Colonic mucosa (tissue), 4 donors: ENCODE measurements at regions not wholly inside any gene's neighbourhood (a gene's known extent, or its start where the extent isn't known, plus 50 kb on each side); places are given as distances from the start of the nearest gene placed in this dataset.

Experiments
- DNase-seq: peaks from one replicate; pipeline ENCODE4 v3.0.0-alpha.2; 2020
- H3K27ac ChIP-seq: fragments of 200-600 bp; one replicate; pipeline ENCODE4 v1.8.0; 2021
- H3K27me3 ChIP-seq: fragments of 200-600 bp; one replicate; pipeline ENCODE4 v1.8.0; 2021
- H3K36me3 ChIP-seq: fragments of 200-600 bp; one replicate; pipeline ENCODE4 v1.8.0; 2021
- H3K4me1 ChIP-seq: fragments of 200-600 bp; one replicate; pipeline ENCODE4 v1.8.0; 2021; ENCODE audit warnings: mild to moderate bottlenecking
- H3K4me3 ChIP-seq: fragments of 200-600 bp; one replicate; pipeline ENCODE4 v1.8.0; 2021
- H3K9ac ChIP-seq, 2 donors: one replicate each; pipeline ENCODE4 v1.7.0; 2013; ENCODE audit warnings: control low read depth in 2 of 2, low read depth in 2 of 2, low read length in 2 of 2
- H3K9me3 ChIP-seq: fragments of 200-600 bp; one replicate; pipeline ENCODE4 v1.8.0; 2021
- intact Hi-C: fragments of 100-400 bp; cut with DNase I; formaldehyde crosslinking; loops from one replicate; pipeline ENCODE4 v1.14.1; 2022
- TF ChIP-seq, protein P1 (sequence below): fragments of 200-600 bp; IDR thresholded peaks from one replicate; pipeline ENCODE4 v1.8.0; 2022; ENCODE audit warnings: antibody characterized with exemption, mild to moderate bottlenecking
- donor health status: healthy.
- donor health status: DM: no; HTN: no; CAD: no.
- donor health status: DM: no; HTN: no; CAD: no.

DNA sequence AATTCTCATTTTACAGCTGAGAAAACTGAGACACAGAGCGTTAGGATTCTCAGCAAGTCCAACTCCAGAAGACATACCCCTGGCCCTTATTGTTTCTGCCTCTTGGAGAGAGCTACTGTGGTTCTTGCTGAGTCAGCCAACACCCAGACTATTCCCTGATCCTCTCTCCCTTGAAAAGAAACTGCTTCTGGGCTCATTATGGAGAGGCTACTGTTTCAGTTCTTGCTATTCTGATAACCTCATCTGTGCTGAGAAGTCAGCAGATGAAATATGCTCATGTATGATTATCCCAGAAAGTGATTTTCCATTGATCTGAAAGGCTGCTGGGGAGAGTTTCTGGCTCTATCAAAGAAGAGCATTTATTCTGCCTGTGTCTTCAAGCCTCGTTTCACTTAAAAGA lies 455.6 kb upstream of the COBL start:
- H3K4me3 ChIP-seq: no peak overlapping the region
- H3K27me3 ChIP-seq: no peaks in the 10 kb centered on the region
- H3K36me3 ChIP-seq: no peaks in the 10 kb centered on the region
- H3K4me1 ChIP-seq: no peaks in the 10 kb centered on the region
- intact Hi-C loops: no loop called here
- no peak overlapping the region for H3K27ac ChIP-seq
- DNase-seq: no peak
- TF ChIP-seq, protein P1, sequence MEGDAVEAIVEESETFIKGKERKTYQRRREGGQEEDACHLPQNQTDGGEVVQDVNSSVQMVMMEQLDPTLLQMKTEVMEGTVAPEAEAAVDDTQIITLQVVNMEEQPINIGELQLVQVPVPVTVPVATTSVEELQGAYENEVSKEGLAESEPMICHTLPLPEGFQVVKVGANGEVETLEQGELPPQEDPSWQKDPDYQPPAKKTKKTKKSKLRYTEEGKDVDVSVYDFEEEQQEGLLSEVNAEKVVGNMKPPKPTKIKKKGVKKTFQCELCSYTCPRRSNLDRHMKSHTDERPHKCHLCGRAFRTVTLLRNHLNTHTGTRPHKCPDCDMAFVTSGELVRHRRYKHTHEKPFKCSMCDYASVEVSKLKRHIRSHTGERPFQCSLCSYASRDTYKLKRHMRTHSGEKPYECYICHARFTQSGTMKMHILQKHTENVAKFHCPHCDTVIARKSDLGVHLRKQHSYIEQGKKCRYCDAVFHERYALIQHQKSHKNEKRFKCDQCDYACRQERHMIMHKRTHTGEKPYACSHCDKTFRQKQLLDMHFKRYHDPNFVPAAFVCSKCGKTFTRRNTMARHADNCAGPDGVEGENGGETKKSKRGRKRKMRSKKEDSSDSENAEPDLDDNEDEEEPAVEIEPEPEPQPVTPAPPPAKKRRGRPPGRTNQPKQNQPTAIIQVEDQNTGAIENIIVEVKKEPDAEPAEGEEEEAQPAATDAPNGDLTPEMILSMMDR: no peak
- no peak overlapping the region for H3K9ac ChIP-seq
- H3K9me3 ChIP-seq: no peaks in the 10 kb centered on the region

DNA sequence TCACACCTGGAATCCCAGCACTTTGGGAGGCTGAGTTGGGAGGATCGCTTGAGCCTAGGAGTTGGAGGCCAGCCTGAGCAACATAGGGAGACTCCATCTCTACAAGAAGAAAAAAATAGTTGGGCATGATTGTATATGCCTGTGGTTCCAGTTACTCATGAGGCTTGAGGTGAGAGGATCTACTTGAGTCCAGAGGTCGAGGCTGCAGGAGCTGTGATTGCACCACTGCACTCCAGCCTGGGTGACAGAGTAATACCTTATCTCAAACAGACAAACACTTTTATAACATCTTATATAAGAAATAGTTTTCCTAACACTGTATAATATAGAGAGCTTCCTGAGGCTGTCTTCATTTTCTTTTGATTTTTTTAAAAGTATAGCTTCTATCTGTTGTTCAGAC lies 448.4 kb upstream of the COBL start:
- no peaks in the 10 kb centered on the region for H3K4me1 ChIP-seq
- TF ChIP-seq, protein P1: no peak
- no peaks in the 10 kb centered on the region for H3K36me3 ChIP-seq
- DNase-seq: peak; percentile 23
- H3K27ac ChIP-seq: no peak overlapping the region
- H3K27me3 ChIP-seq: no peaks in the 10 kb centered on the region
- no peaks in the 10 kb centered on the region for H3K9me3 ChIP-seq
- no peak overlapping the region for H3K9ac ChIP-seq
- intact Hi-C loops: no loop called here
- H3K4me3 ChIP-seq: no peak overlapping the region

DNA sequence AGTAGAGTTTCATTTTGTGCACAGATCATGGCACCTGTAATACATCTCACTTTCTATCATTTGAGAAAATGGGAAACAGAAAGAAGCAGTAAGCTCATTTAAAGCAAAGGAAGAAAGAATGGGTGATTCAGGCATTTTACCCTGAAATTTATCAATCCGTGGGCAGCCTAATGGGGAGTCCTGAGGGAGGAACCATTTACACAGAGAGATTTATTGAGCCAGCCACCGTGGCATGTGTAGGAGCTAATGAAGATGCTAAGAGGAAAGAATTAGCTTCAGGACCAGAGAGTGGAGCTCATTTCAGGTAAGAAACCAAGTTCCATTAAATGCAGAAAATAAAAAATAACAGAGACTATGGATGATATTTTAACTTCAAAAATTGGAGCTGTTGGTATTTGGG lies 443.4 kb upstream of the COBL start:
- no peaks in the 10 kb centered on the region for H3K9me3 ChIP-seq
- TF ChIP-seq, protein P1: no peak
- H3K4me1 ChIP-seq: no peaks in the 10 kb centered on the region
- H3K9ac ChIP-seq: no peak overlapping the region
- H3K27ac ChIP-seq: no peak overlapping the region
- H3K4me3 ChIP-seq: no peak overlapping the region
- intact Hi-C loops: no loop called here
- no peaks in the 10 kb centered on the region for H3K27me3 ChIP-seq
- no peaks in the 10 kb centered on the region for H3K36me3 ChIP-seq
- DNase-seq: no peak

DNA sequence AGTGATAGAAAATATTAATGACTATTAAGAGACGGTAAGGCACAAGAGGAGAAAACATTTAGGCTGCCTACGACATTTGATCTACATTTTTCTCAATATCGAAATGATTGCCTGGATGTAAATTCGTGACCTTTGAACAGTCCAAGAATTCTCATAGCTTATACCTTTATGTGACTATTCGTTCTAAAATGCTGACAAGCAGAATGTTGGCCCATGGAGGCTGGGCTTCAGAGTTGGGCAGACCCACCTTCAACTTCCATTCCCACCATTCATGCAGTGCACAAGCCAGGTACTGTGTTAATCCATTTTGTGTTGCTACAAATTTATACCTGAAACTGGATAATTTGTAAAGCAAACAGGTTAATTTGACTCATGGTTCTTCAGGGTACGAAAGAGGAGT lies 441.4 kb upstream of the COBL start:
- no peak overlapping the region for H3K4me3 ChIP-seq
- DNase-seq: no peak
- TF ChIP-seq, protein P1: no peak
- H3K9me3 ChIP-seq: no peaks in the 10 kb centered on the region
- no peak overlapping the region for H3K9ac ChIP-seq
- intact Hi-C loops: no loop called here
- H3K4me1 ChIP-seq: no peaks in the 10 kb centered on the region
- no peak overlapping the region for H3K27ac ChIP-seq
- H3K36me3 ChIP-seq: no peaks in the 10 kb centered on the region
- no peaks in the 10 kb centered on the region for H3K27me3 ChIP-seq

DNA sequence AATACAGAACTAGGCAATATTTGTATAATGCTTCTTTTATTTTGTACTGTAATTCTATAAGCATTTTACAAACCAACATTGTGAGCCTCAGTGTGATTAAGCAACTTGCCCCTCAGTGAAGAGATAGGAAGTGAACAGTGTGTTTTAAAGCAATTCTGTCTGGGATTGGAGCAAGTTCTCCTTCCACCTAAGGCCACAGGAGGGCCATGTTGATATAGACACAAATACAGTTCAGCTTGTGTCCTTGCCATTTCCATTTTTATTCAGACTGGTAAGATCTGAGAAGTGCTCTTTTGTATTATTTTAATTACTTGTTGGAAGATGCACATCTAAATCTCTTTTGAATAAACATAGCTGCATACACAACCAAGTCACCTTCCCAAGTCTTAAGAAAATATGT lies 416.3 kb upstream of the COBL start:
- no peak overlapping the region for H3K27ac ChIP-seq
- no peak overlapping the region for H3K9ac ChIP-seq

More for the DNA sequence above, 416.3 kb upstream of the COBL start:
- Histone ChIP-seq H3K36me3 (no peaks in the 10 kb centered on the region), H3K9me3 (no peaks in the 10 kb centered on the region), H3K4me1 (no peaks in the 10 kb centered on the region), H3K27me3 (no peaks in the 10 kb centered on the region), H3K4me3 (no peak overlapping the region)
- TF ChIP-seq, protein P1: no peak
- no peak for DNase-seq
- intact Hi-C loops: no loop called here
